OCI-LY7 (cell line): ENCODE measurements at regions not wholly inside any gene's neighbourhood (a gene's known extent, or its start where the extent isn't known, plus 50 kb on each side); places are given as distances from the start of the nearest gene placed in this dataset.

Experiments used
- BruUV-seq: library from RNA; stranded (reverse); fragments of 400-500 nt; replicated peaks from 2 replicates; lab custom pipeline; 2021; lab: Mats Ljungman, UMichigan
- CTCF ChIA-PET: fragments of 300-600 bp; sonication (Branson Sonifier 250); formaldehyde crosslinking; loops from one replicate; lab custom pipeline; 2022; ENCODE audit warnings: antibody characterized with exemption; ENCODE audit not compliant: unreplicated experiment; lab: Charles Lee
- POLR2A ChIA-PET: fragments of 300-600 bp; sonication (Branson Sonifier 250); formaldehyde crosslinking; loops from one replicate; lab custom pipeline; 2022; ENCODE audit warnings: antibody characterized with exemption; lab: Charles Lee
- DNase-seq: peaks from one replicate; pipeline ENCODE4 v3.0.0-alpha.2; 2015; ENCODE audit warnings: low spot score
- H2AFZ ChIP-seq: fragments of 200-600 bp; sonication (generic), shearing (Covaris generic); 2 replicates; pipeline ENCODE4 v1.6.1; 2014; ENCODE audit warnings: mild to moderate bottlenecking, antibody characterized with exemption, low read length, moderate library complexity
- H3K27ac ChIP-seq: fragments of 200-600 bp; sonication (generic); 2 replicates; pipeline ENCODE4 v1.5.1; 2014; ENCODE audit warnings: mixed run types, low read depth, mild to moderate bottlenecking, moderate library complexity, low read length, inconsistent platforms; ENCODE audit not compliant: poor library complexity, severe bottlenecking
- H3K36me3 ChIP-seq: fragments of 200-600 bp; sonication (generic); 2 replicates; pipeline ENCODE4 v1.6.1; 2014; ENCODE audit warnings: mild to moderate bottlenecking, antibody characterized with exemption, low read length, moderate library complexity, mixed read lengths; ENCODE audit not compliant: insufficient read depth
- H3K4me1 ChIP-seq: fragments of 200-600 bp; sonication (generic); 2 replicates; pipeline ENCODE4 v1.5.1; 2014; ENCODE audit warnings: mild to moderate bottlenecking, low read length; ENCODE audit not compliant: insufficient read depth, poor library complexity, severe bottlenecking
- H3K4me2 ChIP-seq: fragments of 200-600 bp; sonication (generic); 2 replicates; pipeline ENCODE4 v1.6.1; 2014; ENCODE audit warnings: mild to moderate bottlenecking, low read length
- H3K4me3 ChIP-seq: fragments of 200-600 bp; sonication (generic); 2 replicates; pipeline ENCODE4 v1.5.1; 2014; ENCODE audit warnings: mild to moderate bottlenecking, low read depth, low read length; ENCODE audit not compliant: poor library complexity, severe bottlenecking
- H3K79me2 ChIP-seq: fragments of 200-600 bp; sonication (generic); 2 replicates; pipeline ENCODE4 v1.6.1; 2016; ENCODE audit warnings: low read depth, mild to moderate bottlenecking, low read length, moderate library complexity, mixed read lengths; ENCODE audit not compliant: insufficient read depth
- H3K9me2 ChIP-seq: fragments of 200-600 bp; sonication (generic); 2 replicates; pipeline ENCODE4 v1.6.1; 2016; ENCODE audit warnings: mild to moderate bottlenecking, low read length, mixed read lengths; ENCODE audit not compliant: insufficient read depth
- H3K9me3 ChIP-seq: fragments of 200-600 bp; sonication (generic); 2 replicates; pipeline ENCODE4 v1.6.1; 2014; ENCODE audit warnings: mild to moderate bottlenecking, mixed run types, low read length, mixed read lengths
- H4K20me1 ChIP-seq: fragments of 200-600 bp; sonication (generic); 2 replicates; pipeline ENCODE4 v1.6.1; 2014; ENCODE audit warnings: mild to moderate bottlenecking, antibody characterized with exemption, low read length, moderate library complexity, mixed read lengths; ENCODE audit not compliant: insufficient read depth
- EZH2phosphoT487 ChIP-seq: fragments of 200-600 bp; sonication (generic); IDR thresholded peaks from 2 replicates; pipeline ENCODE4 v1.6.1; 2018; ENCODE audit warnings: low read depth, borderline replicate concordance, mild to moderate bottlenecking, mixed run types, antibody characterized with exemption, low read length, moderate library complexity, mixed read lengths
- intact Hi-C: fragments of 100-400 bp; cut with micrococcal nuclease; formaldehyde crosslinking; loops from one replicate; pipeline ENCODE4 v1.10.0; 2022; ENCODE audit not compliant: unreplicated experiment
- TF ChIP-seq, protein P1 (sequence below): fragments of 200-600 bp; sonication (generic); conservative IDR thresholded peaks from 2 replicates; pipeline ENCODE4 v1.5.1; 2014; ENCODE audit warnings: mild to moderate bottlenecking, antibody characterized with exemption, low read length, moderate library complexity, mixed read lengths

DNA sequence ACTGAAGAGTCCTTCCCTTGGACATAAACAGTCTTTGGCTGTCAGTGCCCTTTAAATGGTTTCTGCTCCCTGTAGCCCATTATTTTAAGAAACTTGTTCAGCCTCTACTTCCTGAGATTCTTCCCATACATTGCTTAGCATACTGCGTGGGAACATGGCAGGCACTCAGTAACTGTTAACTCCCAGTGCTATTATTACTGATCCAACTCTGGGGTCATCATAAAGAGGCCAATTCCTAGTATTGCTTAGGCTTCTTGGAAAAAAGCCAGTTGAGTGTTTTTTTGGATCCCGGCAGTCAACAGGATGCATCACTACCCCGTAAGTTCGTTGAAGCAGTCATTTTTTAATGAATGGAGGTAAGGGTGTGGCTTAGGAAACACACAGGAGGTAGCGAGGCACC lies 206.2 kb upstream of the ADAMTS9 start:
- TF ChIP-seq EZH2phosphoT487: no peak
- TF ChIP-seq, protein P1, sequence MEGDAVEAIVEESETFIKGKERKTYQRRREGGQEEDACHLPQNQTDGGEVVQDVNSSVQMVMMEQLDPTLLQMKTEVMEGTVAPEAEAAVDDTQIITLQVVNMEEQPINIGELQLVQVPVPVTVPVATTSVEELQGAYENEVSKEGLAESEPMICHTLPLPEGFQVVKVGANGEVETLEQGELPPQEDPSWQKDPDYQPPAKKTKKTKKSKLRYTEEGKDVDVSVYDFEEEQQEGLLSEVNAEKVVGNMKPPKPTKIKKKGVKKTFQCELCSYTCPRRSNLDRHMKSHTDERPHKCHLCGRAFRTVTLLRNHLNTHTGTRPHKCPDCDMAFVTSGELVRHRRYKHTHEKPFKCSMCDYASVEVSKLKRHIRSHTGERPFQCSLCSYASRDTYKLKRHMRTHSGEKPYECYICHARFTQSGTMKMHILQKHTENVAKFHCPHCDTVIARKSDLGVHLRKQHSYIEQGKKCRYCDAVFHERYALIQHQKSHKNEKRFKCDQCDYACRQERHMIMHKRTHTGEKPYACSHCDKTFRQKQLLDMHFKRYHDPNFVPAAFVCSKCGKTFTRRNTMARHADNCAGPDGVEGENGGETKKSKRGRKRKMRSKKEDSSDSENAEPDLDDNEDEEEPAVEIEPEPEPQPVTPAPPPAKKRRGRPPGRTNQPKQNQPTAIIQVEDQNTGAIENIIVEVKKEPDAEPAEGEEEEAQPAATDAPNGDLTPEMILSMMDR: no peak
- no peaks in the 10 kb centered on the region for H4K20me1 ChIP-seq
- no peak overlapping the region for H3K4me2 ChIP-seq
- H3K36me3 ChIP-seq: no peaks in the 10 kb centered on the region
- no TSS peak for BruUV-seq
- no peak overlapping the region for H3K4me3 ChIP-seq
- no peaks in the 10 kb centered on the region for H3K4me1 ChIP-seq
- ChIA-PET POLR2A (no interaction called here), CTCF (no interaction called here)
- intact Hi-C loops: no loop called here
- no peak overlapping the region for H3K27ac ChIP-seq
- no peak overlapping the region for H2AFZ ChIP-seq
- H3K9me2 ChIP-seq: no peaks in the 10 kb centered on the region
- DNase-seq: no peak
- no peaks in the 10 kb centered on the region for H3K79me2 ChIP-seq
- H3K9me3 ChIP-seq: no peaks in the 10 kb centered on the region

DNA sequence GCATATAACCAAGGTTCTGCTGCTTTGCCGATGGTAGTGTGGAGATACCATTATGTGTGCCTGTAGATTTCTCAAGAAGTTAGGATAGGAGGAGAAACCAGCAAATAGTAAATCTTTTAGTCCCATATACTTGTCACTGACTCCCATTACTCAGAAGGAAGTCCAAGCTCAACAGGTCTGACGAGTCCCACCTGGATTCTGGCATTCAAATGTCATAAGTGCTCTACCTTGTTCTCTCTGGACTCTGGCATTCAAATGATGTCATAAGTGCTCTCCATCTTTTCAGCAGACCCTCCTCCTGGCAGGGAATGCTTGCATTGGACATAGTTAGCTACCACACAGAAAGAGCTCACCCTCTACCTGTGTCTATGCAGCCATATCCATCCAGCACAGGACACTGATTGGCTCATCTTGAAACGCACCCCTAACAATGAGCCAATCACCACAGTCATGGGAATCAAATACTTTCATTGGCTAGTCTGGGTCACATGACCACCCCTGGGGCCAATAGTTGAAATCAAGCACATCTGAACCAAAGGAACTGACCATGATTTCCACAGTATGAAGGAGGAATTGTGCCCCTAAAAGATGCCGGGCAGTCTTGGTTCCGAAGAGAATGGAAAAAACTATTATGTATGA lies 205.0 kb upstream of the ADAMTS9 start:
- no peaks in the 10 kb centered on the region for H4K20me1 ChIP-seq
- ChIA-PET POLR2A (no interaction called here), CTCF (no interaction called here)
- no peak overlapping the region for H2AFZ ChIP-seq
- no peaks in the 10 kb centered on the region for H3K9me2 ChIP-seq
- H3K27ac ChIP-seq: no peak overlapping the region
- intact Hi-C loops: no loop called here
- no peak for TF ChIP-seq EZH2phosphoT487
- TF ChIP-seq, protein P1: no peak
- no peak for DNase-seq
- no peaks in the 10 kb centered on the region for H3K36me3 ChIP-seq
- no peaks in the 10 kb centered on the region for H3K9me3 ChIP-seq
- H3K4me2 ChIP-seq: no peak overlapping the region
- H3K79me2 ChIP-seq: no peaks in the 10 kb centered on the region
- no peak overlapping the region for H3K4me3 ChIP-seq
- no TSS peak for BruUV-seq
- H3K4me1 ChIP-seq: no peaks in the 10 kb centered on the region

DNA sequence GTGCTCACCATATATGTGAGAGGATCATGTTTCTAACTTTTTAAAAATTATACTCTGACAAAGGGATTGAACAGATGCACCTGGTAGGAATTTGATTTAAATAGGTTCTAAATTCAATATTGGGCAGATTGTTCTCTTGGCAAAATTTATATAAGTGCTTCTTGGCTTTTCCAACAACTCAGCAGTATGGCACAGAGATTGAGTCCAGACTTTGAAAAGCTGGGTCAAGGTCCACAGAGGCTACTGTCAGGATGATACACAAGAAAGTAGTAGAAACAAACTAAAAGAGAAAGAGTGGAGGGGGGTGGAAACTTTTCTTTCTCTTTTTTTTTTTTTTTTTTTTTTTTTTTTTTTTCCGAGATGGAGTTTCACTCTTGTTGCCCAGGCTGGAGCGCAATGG lies 203.2 kb upstream of the ADAMTS9 start:
- no peak overlapping the region for H3K4me3 ChIP-seq
- H3K9me3 ChIP-seq: no peaks in the 10 kb centered on the region
- no peak overlapping the region for H2AFZ ChIP-seq
- H3K4me1 ChIP-seq: no peaks in the 10 kb centered on the region
- CTCF ChIA-PET: no interaction called here
- H3K36me3 ChIP-seq: no peaks in the 10 kb centered on the region
- intact Hi-C loops: no loop called here
- no peaks in the 10 kb centered on the region for H3K9me2 ChIP-seq
- H3K4me2 ChIP-seq: no peak overlapping the region
- no TSS peak for BruUV-seq
- no peak overlapping the region for H3K27ac ChIP-seq
- no peak for TF ChIP-seq EZH2phosphoT487
- TF ChIP-seq, protein P1: no peak
- DNase-seq: no peak
- POLR2A ChIA-PET: no interaction called here
- H4K20me1 ChIP-seq: no peaks in the 10 kb centered on the region
- H3K79me2 ChIP-seq: no peaks in the 10 kb centered on the region
